GM12891 (cell line): ENCODE measurements at regions not wholly inside any gene's neighbourhood (a gene's known extent, or its start where the extent isn't known, plus 50 kb on each side); places are given as distances from the start of the nearest gene placed in this dataset.
"Not testable (repeated sequence)": the region's sequence is repeated elsewhere in the genome, so short reads cannot be mapped to it uniquely, and the experiment has no call there.

ENCODE experiments used
- DNase-seq: peaks from one replicate; pipeline ENCODE4 v3.0.0; 2011; ENCODE audit warnings: low spot score; ENCODE audit not compliant: insufficient read length
- FAIRE-seq: peaks from 2 replicates; lab custom pipeline; 2011; peaks lifted over from hg19 to GRCh38; lab: Jason Lieb, UNC
- PAX5 ChIP-seq: IDR thresholded peaks from 2 replicates; pipeline ENCODE4 v1.6.1; 2011; ENCODE audit warnings: low read length, moderate library complexity, mild to moderate bottlenecking; ENCODE audit not compliant: insufficient read depth, severe bottlenecking
- POLR2A ChIP-seq: IDR thresholded peaks from 2 replicates; pipeline ENCODE4 v1.6.1; 2011; ENCODE audit warnings: low read depth, low read length, control low read depth
- POLR2AphosphoS5 ChIP-seq: IDR thresholded peaks from 2 replicates; pipeline ENCODE4 v1.6.1; 2011; ENCODE audit warnings: low read depth, low read length, control low read depth
- POU2F2 ChIP-seq: IDR thresholded peaks from 2 replicates; pipeline ENCODE4 v1.6.1; 2011; ENCODE audit warnings: low read depth, mild to moderate bottlenecking, control low read depth, low read length, moderate library complexity
- SPI1 ChIP-seq: IDR thresholded peaks from 2 replicates; pipeline ENCODE4 v1.6.1; 2011; ENCODE audit warnings: low read depth, low read length, control low read depth
- TAF1 ChIP-seq: IDR thresholded peaks from 2 replicates; pipeline ENCODE4 v1.6.1; 2011; ENCODE audit warnings: low read depth, low read length, control low read depth

DNA sequence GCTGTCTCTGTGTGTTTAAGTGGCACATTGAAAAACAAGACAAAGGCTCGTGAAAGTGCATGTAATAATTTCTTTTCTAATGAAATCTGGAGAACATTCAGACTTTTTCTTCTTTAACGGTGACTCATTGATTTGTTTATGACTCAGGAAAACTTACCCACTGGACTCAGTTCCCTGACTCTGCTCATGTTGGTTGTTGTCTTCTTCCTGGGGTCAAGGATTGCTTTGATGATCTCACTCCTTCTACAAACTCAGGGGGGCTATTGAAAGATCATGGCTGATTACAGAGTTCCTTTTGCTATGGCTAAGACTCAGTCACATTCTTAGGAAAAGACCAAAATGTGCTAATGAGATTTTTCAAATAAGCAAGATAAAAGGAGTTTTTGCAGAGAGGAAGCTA lies 141.1 kb upstream of the DAP start:
- no peak for DNase-seq
- no peak for FAIRE-seq
- TF ChIP-seq POLR2AphosphoS5 (no peak), PAX5 (no peak), SPI1 (no peak), TAF1 (no peak), POLR2A (no peak), POU2F2 (no peak)

DNA sequence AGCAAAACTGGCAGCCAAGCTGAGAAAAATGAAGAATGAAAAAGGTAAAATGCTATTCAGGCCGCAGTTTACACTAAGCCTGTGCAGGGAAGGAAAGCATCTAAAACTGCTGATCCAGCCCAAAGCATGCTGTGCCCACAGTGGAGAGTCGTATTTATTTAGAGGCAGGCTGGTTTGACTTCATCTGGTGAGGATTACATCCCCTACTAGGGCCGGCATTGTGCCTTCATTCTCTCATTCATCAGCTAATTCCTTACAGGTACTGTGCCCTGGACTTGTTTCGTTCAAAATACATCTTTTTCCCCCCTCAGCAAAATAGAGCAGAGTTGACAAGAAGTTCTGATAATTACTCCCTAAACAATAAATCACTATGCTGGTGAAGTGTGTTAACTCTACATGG lies 137.5 kb upstream of the DAP start:
- DNase-seq: no peak
- TF ChIP-seq TAF1: no peak
- no peak for TF ChIP-seq POLR2A
- FAIRE-seq: no peak

DNA sequence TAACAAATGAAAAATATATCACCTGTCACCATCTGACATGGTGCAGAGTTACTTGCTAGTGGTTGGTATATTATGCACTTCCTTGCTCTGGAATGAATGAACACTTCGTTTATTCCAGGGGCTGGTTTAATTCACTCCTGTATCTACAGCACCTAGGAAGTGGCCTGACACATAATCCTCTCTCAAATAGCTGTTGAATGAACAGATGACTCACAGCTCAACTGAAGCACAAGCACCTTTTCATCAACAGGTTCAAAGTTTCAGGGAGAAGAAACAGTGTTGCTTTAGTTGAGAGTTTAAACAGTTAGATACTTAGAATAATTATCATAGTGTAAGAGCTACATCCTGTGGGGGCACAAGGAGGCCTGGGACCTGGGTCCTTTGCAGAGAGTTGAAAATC lies 135.0 kb upstream of the DAP start:
- no peak for TF ChIP-seq PAX5
- no peak for TF ChIP-seq POLR2A
- TF ChIP-seq SPI1: no peak
- no peak for TF ChIP-seq TAF1
- no peak for TF ChIP-seq POLR2AphosphoS5
- no peak for TF ChIP-seq POU2F2
- no peak for FAIRE-seq
- DNase-seq: no peak

DNA sequence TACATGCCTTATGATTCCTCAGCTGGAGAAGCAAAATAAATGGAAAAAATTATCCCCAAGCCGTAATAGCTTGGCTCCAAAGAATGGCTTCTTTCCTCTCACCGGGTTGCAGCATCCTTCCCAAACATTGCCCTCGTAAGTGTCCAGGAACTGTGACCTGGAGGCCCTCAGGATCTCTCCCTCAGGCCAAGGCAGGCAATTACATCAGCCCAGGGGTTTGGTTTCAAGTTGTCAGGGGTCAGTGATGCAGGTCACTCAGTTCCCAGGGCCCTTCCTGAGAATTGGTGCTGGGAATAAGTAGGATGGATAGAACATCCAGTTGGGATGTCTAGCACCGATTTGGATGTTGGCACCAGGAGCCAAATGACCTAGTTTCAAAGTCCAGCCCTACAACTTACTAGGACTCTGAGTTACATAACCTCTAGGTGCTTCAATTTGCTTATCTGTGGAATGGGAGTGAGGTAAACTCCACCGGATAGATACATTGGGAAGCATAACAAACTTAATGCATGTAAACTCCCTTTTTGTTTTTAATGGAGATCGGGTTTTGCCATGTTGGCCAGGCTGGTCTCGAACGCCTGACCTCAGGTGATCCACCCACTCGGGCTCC lies 133.5 kb upstream of the DAP start:
- no peak for TF ChIP-seq POLR2AphosphoS5
- no peak for TF ChIP-seq TAF1
- no peak for TF ChIP-seq SPI1
- no peak for TF ChIP-seq PAX5
- no peak for TF ChIP-seq POU2F2
- no peak for TF ChIP-seq POLR2A
- no peak for FAIRE-seq
- DNase-seq: no peak

DNA sequence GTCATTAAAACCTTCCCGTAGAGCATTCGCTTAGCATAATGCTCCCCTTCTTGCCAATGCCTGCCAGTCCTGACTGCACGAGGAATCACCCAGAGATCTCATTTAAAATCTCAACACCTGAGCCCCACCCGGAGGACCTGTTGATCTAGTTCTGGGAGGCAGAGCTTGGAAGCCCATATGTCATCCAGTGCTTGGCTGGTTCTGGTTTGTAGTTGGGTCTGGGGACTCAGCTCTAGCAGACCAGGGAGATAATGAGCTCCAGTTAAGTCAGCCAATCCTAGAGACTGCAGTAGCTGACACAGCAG lies 131.8 kb upstream of the DAP start:
- TF ChIP-seq PAX5 (no peak), TAF1 (no peak), POLR2AphosphoS5 (no peak), SPI1 (no peak), POLR2A (no peak), POU2F2 (no peak)
- DNase-seq (no peak), FAIRE-seq (no peak)

DNA sequence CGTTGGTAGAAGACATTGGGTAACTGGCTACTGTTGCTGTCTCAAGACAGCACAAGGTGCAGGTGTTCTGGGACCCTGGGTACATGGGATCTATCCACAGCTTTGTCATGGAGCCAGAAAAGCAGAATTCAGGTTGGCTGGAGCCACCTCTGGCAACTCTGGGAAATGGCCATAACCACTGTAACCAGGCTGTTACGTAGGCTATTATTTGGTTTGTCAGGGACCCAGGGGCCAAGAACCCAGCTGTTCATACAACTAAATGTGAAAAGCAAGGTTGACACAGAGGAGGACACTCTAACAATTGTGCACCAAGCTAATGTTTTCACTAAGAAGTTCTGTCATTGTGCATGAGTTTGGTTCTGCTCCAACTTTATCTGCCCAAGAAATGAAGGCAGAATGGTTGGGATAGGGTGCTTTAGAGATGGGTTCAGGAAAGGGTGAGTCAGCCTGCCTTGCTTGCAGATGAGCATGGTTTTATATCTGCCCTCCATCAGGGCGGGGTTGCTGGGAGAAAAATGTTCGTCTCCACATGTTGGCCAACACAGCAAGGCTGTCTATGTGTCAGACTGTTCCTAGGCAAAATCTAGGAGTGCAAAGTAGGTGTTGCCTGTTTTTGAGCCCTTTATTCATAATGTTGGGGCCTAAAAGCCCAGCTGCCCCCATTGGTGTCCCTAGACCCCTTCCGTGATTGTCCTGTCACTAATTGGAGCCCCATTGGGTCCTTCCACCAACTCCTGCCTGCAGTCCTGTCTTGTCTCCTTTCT lies 131.3 kb upstream of the DAP start:
- TF ChIP-seq SPI1 (no peak), POLR2A (no peak), TAF1 (no peak), POLR2AphosphoS5 (no peak), POU2F2 (no peak), PAX5 (no peak)
- DNase-seq: no peak
- FAIRE-seq: no peak

DNA sequence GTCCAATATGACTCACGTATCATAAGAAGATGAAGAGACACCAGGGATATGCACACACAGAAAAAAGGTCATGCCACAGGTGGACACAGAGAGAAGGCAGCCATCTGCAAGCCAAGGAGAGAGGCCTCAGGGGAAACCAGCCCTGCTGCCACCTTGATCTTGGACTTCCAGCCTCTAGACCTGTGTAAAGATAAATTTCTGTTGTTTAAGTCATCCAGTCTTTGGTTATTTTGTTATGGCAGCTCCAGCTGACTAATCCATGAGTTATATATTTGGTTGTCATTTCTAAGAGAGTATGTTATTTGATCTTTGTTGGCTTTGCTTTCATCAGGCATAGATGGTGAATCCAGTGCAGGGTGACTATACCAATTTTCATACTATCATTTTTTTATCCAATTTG lies 130.2 kb upstream of the DAP start:
- TF ChIP-seq SPI1: no peak
- no peak for DNase-seq
- FAIRE-seq: no peak

DNA sequence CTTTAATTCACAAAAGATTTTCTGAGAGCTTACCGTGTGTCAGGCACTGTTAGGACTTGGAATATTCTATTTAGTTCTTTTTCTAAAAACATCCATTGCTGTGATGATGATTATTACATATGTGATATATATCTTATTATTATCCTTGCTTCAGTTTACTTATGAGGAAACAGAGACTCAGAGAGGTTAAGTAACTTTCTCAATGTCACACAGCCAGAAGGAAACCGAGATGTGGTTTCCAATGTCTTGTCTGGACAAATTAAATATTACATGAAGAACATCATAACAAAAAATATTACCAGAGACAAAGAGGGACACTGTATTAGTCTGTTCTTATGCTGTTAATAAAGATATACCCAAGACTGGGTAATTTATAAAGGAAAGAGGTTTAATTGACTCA lies 125.5 kb upstream of the DAP start:
- FAIRE-seq (no peak), DNase-seq (no peak)
- TF ChIP-seq POLR2A (no peak), PAX5 (no peak), TAF1 (no peak), POU2F2 (no peak), POLR2AphosphoS5 (no peak), SPI1 (no peak)

DNA sequence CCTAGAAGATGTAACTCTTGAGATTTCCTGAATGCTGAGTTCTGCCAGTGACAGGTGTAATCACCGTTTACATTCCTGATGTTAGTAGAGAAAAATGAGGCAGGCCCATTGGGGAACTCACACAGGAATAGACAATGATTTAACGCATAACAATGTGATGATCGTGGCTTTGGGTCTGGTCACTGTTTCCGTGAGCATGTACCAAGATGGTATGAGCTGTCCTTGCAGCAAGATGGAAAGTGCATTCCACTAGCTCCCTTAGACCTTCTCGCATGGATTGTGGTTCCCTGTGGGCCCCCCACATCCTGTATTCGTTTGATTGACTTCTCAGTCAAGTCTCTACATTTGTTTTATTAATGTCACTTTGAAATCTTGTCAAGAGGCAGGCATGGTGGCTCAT lies 124.0 kb upstream of the DAP start:
- TF ChIP-seq SPI1: no peak
- TF ChIP-seq POU2F2: no peak
- TF ChIP-seq PAX5: no peak
- TF ChIP-seq POLR2A: no peak
- no peak for TF ChIP-seq TAF1
- TF ChIP-seq POLR2AphosphoS5: no peak
- FAIRE-seq (no peak), DNase-seq (no peak)

DNA sequence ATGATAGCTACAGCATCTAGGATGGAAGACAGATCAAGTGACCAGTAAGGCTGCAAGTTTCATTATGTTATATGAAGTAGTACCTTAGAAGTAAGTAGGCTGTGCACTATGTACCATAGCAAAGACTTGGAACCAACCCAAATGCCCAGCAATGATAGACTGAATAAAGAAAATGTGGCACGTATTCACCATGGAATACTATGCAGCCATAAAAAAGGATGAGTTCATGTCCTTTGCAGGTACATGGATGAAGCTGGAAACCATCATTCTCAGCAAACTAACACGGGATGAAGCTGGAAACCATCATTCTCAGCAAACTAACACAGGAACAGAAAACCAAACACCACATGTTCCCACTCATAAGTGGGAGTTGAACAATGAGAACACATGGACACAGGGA lies 122.9 kb upstream of the DAP start:
- not testable (repeated sequence) for DNase-seq, FAIRE-seq

DNA sequence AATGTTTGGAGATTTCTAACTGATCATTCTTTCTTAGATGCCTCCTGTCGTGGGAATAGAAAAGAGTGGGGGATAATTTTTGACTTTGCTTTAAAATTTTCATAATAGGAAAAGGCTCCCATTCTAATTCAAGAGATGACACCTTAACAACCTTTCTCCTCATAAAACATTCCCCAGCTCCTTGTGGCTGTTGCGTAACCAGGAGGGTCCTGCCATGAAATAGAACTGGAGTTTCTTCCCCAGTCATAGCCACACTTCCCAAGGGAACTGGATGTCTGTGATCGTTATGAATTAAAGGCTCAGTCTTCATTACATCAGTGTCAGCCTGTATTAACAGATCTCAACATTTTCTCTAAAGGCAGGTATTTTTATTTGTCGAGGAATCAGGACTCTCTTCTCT lies 119.9 kb upstream of the DAP start:
- FAIRE-seq (no peak), DNase-seq (no peak)
- no peak for TF ChIP-seq TAF1
- TF ChIP-seq PAX5: no peak
- TF ChIP-seq POLR2AphosphoS5: no peak
- no peak for TF ChIP-seq SPI1

DNA sequence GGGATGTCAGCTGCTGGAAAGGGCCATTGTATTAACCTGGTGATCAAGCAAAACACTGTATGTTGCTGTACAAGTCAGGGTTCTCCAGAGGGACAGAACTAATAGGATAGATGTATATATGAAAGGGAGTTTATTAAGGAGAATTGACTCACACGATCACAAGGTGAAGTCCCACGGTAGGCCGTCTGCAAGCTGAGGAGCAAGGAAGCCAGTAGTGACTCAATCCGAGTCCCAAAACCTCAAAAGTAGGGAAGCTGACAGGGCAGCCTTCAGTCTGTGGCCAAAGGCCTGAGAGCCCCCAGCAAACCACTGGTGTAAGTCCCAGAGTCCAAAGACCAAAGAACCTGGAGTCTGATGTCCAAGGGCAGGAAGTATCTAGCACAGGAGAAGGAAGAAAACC lies 116.0 kb upstream of the DAP start:
- FAIRE-seq, DNase-seq: not testable (repeated sequence)
